Memory B cell (primary cell): ENCODE measurements at regions not wholly inside any gene's neighbourhood (a gene's known extent, or its start where the extent isn't known, plus 50 kb on each side); places are given as distances from the start of the nearest gene placed in this dataset.

Source experiments
- ATAC-seq: fragments of 150-1000 bp; cut with Tn5 transposase; 2 replicates; pipeline ENCODE4 v1.10.0; 2021; ENCODE audit warnings: low read depth, mild to moderate bottlenecking, moderate library complexity
- DNase-seq, 2 donors: peaks; one replicate each; pipeline ENCODE4 v3.0.0; 2022; ENCODE audit warnings: low spot score in 2 of 2
- H3K27ac Mint-ChIP-seq: one replicate; pipeline ENCODE4 v1.8.0; 2022; ENCODE audit warnings: mild to moderate bottlenecking, moderate library complexity, mixed read lengths
- H3K27me3 Mint-ChIP-seq: one replicate; pipeline ENCODE4 v1.8.0; 2022; ENCODE audit warnings: mixed read lengths
- H3K36me3 Mint-ChIP-seq: one replicate; pipeline ENCODE4 v1.8.0; 2022; ENCODE audit warnings: mild to moderate bottlenecking, mixed read lengths
- H3K4me1 Mint-ChIP-seq: one replicate; pipeline ENCODE4 v1.8.0; 2022; ENCODE audit warnings: mixed read lengths
- H3K4me3 Mint-ChIP-seq: one replicate; pipeline ENCODE4 v1.8.0; 2022; ENCODE audit warnings: mild to moderate bottlenecking, moderate library complexity, mixed read lengths
- H3K9me3 Mint-ChIP-seq: one replicate; pipeline ENCODE4 v1.8.0; 2022; ENCODE audit warnings: mixed read lengths

GRCh38 chrY:15704906-15705305 is 1180.6 kb downstream of the NLGN4Y start:
- Mint-ChIP-seq H3K4me3 (no peak overlapping the region), H3K9me3 (no peaks in the 10 kb centered on the region), H3K36me3 (no peaks in the 10 kb centered on the region), H3K27ac (no peak overlapping the region), H3K4me1 (no peaks in the 10 kb centered on the region), H3K27me3 (no peaks in the 10 kb centered on the region)
- ATAC-seq = no peak
- DNase-seq = no peak

GRCh38 chrY:15749533-15750433 is 1225.5 kb downstream of the NLGN4Y start:
- Mint-ChIP-seq H3K9me3 (no peaks in the 10 kb centered on the region), H3K27me3 (no peaks in the 10 kb centered on the region), H3K4me3 (no peak overlapping the region), H3K36me3 (no peaks in the 10 kb centered on the region), H3K27ac (no peak overlapping the region), H3K4me1 (no peaks in the 10 kb centered on the region)
- DNase-seq (no peak), ATAC-seq (no peak)

GRCh38 chrY:15751001-15751400 is 1226.7 kb downstream of the NLGN4Y start:
- Mint-ChIP-seq H3K4me1 (no peaks in the 10 kb centered on the region), H3K9me3 (no peaks in the 10 kb centered on the region), H3K36me3 (no peaks in the 10 kb centered on the region), H3K27me3 (no peaks in the 10 kb centered on the region), H3K27ac (no peak overlapping the region), H3K4me3 (no peak overlapping the region)
- DNase-seq = no peak
- no peak for ATAC-seq

- DNase-seq (no peak), ATAC-seq (no peak)
- Mint-ChIP-seq H3K27me3 (no peaks in the 10 kb centered on the region), H3K4me3 (no peak overlapping the region), H3K9me3 (no peaks in the 10 kb centered on the region), H3K4me1 (no peaks in the 10 kb centered on the region), H3K36me3 (no peaks in the 10 kb centered on the region), H3K27ac (no peak overlapping the region)
These were observed 1231.9 kb downstream of the NLGN4Y start for GRCh38 chrY:15756266-15756665.

GRCh38 chrY:15773579-15773978 is 1249.2 kb downstream of the NLGN4Y start:
- no peak overlapping the region for H3K27ac Mint-ChIP-seq
- H3K36me3 Mint-ChIP-seq = no peaks in the 10 kb centered on the region
- no peaks in the 10 kb centered on the region for H3K9me3 Mint-ChIP-seq
- H3K4me1 Mint-ChIP-seq = no peaks in the 10 kb centered on the region
- no peak overlapping the region for H3K4me3 Mint-ChIP-seq
- no peak for ATAC-seq
- no peaks in the 10 kb centered on the region for H3K27me3 Mint-ChIP-seq
- no peak for DNase-seq

GRCh38 chrY:15775880-15776279 is 1251.6 kb downstream of the NLGN4Y start:
- ATAC-seq (no peak), DNase-seq (no peak)
- no peak overlapping the region for H3K4me3 Mint-ChIP-seq
- H3K4me1 Mint-ChIP-seq = no peaks in the 10 kb centered on the region
- H3K27me3 Mint-ChIP-seq = no peaks in the 10 kb centered on the region
- no peaks in the 10 kb centered on the region for H3K9me3 Mint-ChIP-seq
- no peaks in the 10 kb centered on the region for H3K36me3 Mint-ChIP-seq
- H3K27ac Mint-ChIP-seq = no peak overlapping the region

- no peak overlapping the region for H3K27ac Mint-ChIP-seq
- H3K36me3 Mint-ChIP-seq = no peaks in the 10 kb centered on the region
- ATAC-seq (no peak), DNase-seq (no peak)
- H3K4me3 Mint-ChIP-seq = no peak overlapping the region
- H3K27me3 Mint-ChIP-seq = no peaks in the 10 kb centered on the region
- H3K9me3 Mint-ChIP-seq = no peaks in the 10 kb centered on the region
- no peaks in the 10 kb centered on the region for H3K4me1 Mint-ChIP-seq
These were observed 1255.6 kb downstream of the NLGN4Y start for GRCh38 chrY:15779891-15780290.

- H3K9me3 Mint-ChIP-seq = no peaks in the 10 kb centered on the region
- no peaks in the 10 kb centered on the region for H3K27me3 Mint-ChIP-seq
- H3K4me3 Mint-ChIP-seq = no peak overlapping the region
- no peaks in the 10 kb centered on the region for H3K4me1 Mint-ChIP-seq
- H3K27ac Mint-ChIP-seq = no peak overlapping the region
- DNase-seq (no peak), ATAC-seq (no peak)
- no peaks in the 10 kb centered on the region for H3K36me3 Mint-ChIP-seq
These were observed 1275.7 kb downstream of the NLGN4Y start for GRCh38 chrY:15800021-15800420.

GRCh38 chrY:15805985-15806384 is 1281.7 kb downstream of the NLGN4Y start:
- H3K9me3 Mint-ChIP-seq = no peaks in the 10 kb centered on the region
- H3K27ac Mint-ChIP-seq = no peak overlapping the region
- DNase-seq = no peak
- H3K4me3 Mint-ChIP-seq = no peak overlapping the region
- no peak for ATAC-seq
- no peaks in the 10 kb centered on the region for H3K36me3 Mint-ChIP-seq
- no peaks in the 10 kb centered on the region for H3K27me3 Mint-ChIP-seq
- H3K4me1 Mint-ChIP-seq = no peaks in the 10 kb centered on the region

- DNase-seq (no peak), ATAC-seq (no peak)
- Mint-ChIP-seq H3K36me3 (no peaks in the 10 kb centered on the region), H3K4me1 (no peaks in the 10 kb centered on the region), H3K27ac (no peak overlapping the region), H3K4me3 (no peak overlapping the region), H3K27me3 (no peaks in the 10 kb centered on the region), H3K9me3 (peaks cover 3% of the 10 kb centered on the region)
These were observed 1289.9 kb downstream of the NLGN4Y start for GRCh38 chrY:15814241-15814640.
